ENCODE measurements at regions not wholly inside any gene's neighbourhood (a gene's known extent, or its start where the extent isn't known, plus 50 kb on each side); places are given as distances from the start of the nearest gene placed in this dataset.

DNA sequence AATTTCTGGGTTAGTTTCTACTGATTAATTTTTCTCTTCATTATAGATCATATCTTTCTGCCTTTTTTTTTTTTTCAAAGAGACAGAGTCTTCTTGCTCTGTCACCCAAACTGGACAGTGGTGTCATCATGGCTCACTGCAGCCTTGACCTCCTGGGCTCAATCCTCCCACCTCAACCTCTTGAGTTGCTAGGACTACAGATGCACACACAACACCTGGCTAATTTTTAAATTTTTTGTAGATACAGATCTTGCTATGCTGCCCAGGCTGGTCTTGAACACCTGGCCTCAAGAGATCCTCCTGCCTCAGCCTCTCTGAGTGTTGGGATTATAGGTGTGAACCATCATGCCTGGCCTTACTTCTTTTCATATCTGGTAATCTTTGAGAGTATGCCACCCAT lies 73.3 kb upstream of the SLCO2A1 start:
- TF ChIP-seq EZH2phosphoT487 (IDR thresholded peaks at IDR 0.05; ENCODE audit: borderline replicate concordance, low read length) (no peak), EZH2 (IDR thresholded peaks at IDR 0.05; ENCODE audit: low read length, unreplicated experiment) (no peak)
- TF ChIP-seq, protein P1, sequence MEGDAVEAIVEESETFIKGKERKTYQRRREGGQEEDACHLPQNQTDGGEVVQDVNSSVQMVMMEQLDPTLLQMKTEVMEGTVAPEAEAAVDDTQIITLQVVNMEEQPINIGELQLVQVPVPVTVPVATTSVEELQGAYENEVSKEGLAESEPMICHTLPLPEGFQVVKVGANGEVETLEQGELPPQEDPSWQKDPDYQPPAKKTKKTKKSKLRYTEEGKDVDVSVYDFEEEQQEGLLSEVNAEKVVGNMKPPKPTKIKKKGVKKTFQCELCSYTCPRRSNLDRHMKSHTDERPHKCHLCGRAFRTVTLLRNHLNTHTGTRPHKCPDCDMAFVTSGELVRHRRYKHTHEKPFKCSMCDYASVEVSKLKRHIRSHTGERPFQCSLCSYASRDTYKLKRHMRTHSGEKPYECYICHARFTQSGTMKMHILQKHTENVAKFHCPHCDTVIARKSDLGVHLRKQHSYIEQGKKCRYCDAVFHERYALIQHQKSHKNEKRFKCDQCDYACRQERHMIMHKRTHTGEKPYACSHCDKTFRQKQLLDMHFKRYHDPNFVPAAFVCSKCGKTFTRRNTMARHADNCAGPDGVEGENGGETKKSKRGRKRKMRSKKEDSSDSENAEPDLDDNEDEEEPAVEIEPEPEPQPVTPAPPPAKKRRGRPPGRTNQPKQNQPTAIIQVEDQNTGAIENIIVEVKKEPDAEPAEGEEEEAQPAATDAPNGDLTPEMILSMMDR (conservative IDR thresholded peaks at IDR 0.05; ENCODE audit: low read depth, low read length), result no peak
